ENCODE measurements at regions not wholly inside any gene's neighbourhood (a gene's known extent, or its start where the extent isn't known, plus 50 kb on each side); places are given as distances from the start of the nearest gene placed in this dataset.
"Not testable (repeated sequence)": the region's sequence is repeated elsewhere in the genome, so short reads cannot be mapped to it uniquely, and the experiment has no call there.

GRCh38 chr3:10665592-10665991, 150.4 kb upstream of the SLC6A11 start:
- no peak for DNase-seq (ENCODE audit: low read depth)

- DNase-seq (ENCODE audit: low read depth), result no peak
These were observed 149.4 kb upstream of the SLC6A11 start for GRCh38 chr3:10666621-10667020.

- no peak for DNase-seq (ENCODE audit: low read depth)
These were observed 148.8 kb upstream of the SLC6A11 start for GRCh38 chr3:10667269-10667668.

GRCh38 chr3:10667901-10668476, 148.0 kb upstream of the SLC6A11 start:
- DNase-seq (ENCODE audit: low read depth), result no peak

GRCh38 chr3:10669490-10670048, 146.5 kb upstream of the SLC6A11 start:
- DNase-seq (ENCODE audit: low read depth), result no peak

GRCh38 chr3:10672422-10672821, 143.6 kb upstream of the SLC6A11 start:
- DNase-seq (ENCODE audit: low read depth), result no peak

GRCh38 chr3:10674578-10674977, 141.4 kb upstream of the SLC6A11 start:
- no peak for DNase-seq (ENCODE audit: low read depth)

GRCh38 chr3:10676905-10677304, 139.1 kb upstream of the SLC6A11 start:
- DNase-seq (ENCODE audit: low read depth), result no peak

GRCh38 chr3:10678796-10679376, 137.1 kb upstream of the SLC6A11 start:
- no peak for DNase-seq (ENCODE audit: low read depth)

GRCh38 chr3:10680796-10681195, 135.2 kb upstream of the SLC6A11 start:
- DNase-seq (ENCODE audit: low read depth), result no peak

GRCh38 chr3:10682692-10683091, 133.3 kb upstream of the SLC6A11 start:
- no peak for DNase-seq (ENCODE audit: low read depth)

GRCh38 chr3:10683106-10683505, 132.9 kb upstream of the SLC6A11 start:
- DNase-seq (ENCODE audit: low read depth), result no peak

- DNase-seq (ENCODE audit: low read depth), result no peak
These were observed 127.9 kb upstream of the SLC6A11 start for GRCh38 chr3:10688126-10688525.

GRCh38 chr3:10688548-10689172, 127.4 kb upstream of the SLC6A11 start:
- no peak for DNase-seq (ENCODE audit: low read depth)

GRCh38 chr3:10692039-10692622, 123.9 kb upstream of the SLC6A11 start:
- DNase-seq (ENCODE audit: low read depth), result no peak

GRCh38 chr3:10693457-10693856, 122.6 kb upstream of the SLC6A11 start:
- no peak for DNase-seq (ENCODE audit: low read depth)

- DNase-seq (ENCODE audit: low read depth), result no peak
These were observed 121.8 kb upstream of the SLC6A11 start for GRCh38 chr3:10694179-10694578.

GRCh38 chr3:10695186-10695585, 120.8 kb upstream of the SLC6A11 start:
- not testable (repeated sequence) for DNase-seq (ENCODE audit: low read depth)

GRCh38 chr3:10695595-10696285, 120.3 kb upstream of the SLC6A11 start:
- no peak for DNase-seq (ENCODE audit: low read depth)

GRCh38 chr3:10697918-10698317, 118.1 kb upstream of the SLC6A11 start:
- DNase-seq (ENCODE audit: low read depth), result no peak

GRCh38 chr3:10700821-10701220, 115.2 kb upstream of the SLC6A11 start:
- no peak for DNase-seq (ENCODE audit: low read depth)

GRCh38 chr3:10702961-10703740, 112.9 kb upstream of the SLC6A11 start:
- no peak for DNase-seq (ENCODE audit: low read depth)
